CD14-positive monocyte (primary cell): ENCODE measurements at regions not wholly inside any gene's neighbourhood (a gene's known extent, or its start where the extent isn't known, plus 50 kb on each side); places are given as distances from the start of the nearest gene placed in this dataset.

Experiments
- DNase-seq, 3 donors: peaks; one replicate each; pipeline ENCODE4 v3.0.0-alpha.2; 2011 to 2022
- H2AFZ ChIP-seq: 2 replicates; pipeline ENCODE4 v1.6.0; 2012; ENCODE audit warnings: mild to moderate bottlenecking, low read depth, low read length, inconsistent platforms; ENCODE audit not compliant: insufficient read depth, poor library complexity, severe bottlenecking
- H3K27ac ChIP-seq, 2 donors: 1 replicate in 1 of 2; 2 replicates in 1 of 2; pipeline ENCODE4 v1.5.1; 2012 to 2013; ENCODE audit warnings: low read length in 2 of 2, control low read depth in 1 of 2, inconsistent platforms in 1 of 2, low read depth in 1 of 2, mild to moderate bottlenecking in 1 of 2
- H3K27me3 ChIP-seq, 2 donors: one replicate each; pipeline versions ENCODE4 v1.6.0 to v1.6.1; 2011 to 2013; ENCODE audit warnings: low read length in 2 of 2; ENCODE audit not compliant: control insufficient read depth in 2 of 2, insufficient read depth in 2 of 2
- H3K36me3 ChIP-seq, 2 donors: replicated peaks in 1 of 2; 1 replicate in 1 of 2; 2 replicates in 1 of 2; pipeline versions ENCODE4 v1.5.1 to v1.6.1; 2012 to 2013; ENCODE audit warnings: low read length in 2 of 2, control low read depth in 1 of 2, inconsistent platforms in 1 of 2, mild to moderate bottlenecking in 1 of 2; ENCODE audit not compliant: insufficient read depth in 2 of 2, control insufficient read depth in 1 of 2
- H3K4me1 ChIP-seq, 2 donors: 1 replicate in 1 of 2; 2 replicates in 1 of 2; pipeline versions ENCODE4 v1.5.1 to v1.6.1; 2012 to 2013; ENCODE audit warnings: low read length in 2 of 2, control low read depth in 1 of 2, inconsistent platforms in 1 of 2, mild to moderate bottlenecking in 1 of 2, moderate library complexity in 1 of 2; ENCODE audit not compliant: insufficient read depth in 2 of 2, control insufficient read depth in 1 of 2
- H3K4me2 ChIP-seq: replicated peaks from 2 replicates; pipeline ENCODE3; 2012; ENCODE audit warnings: low read length, moderate library complexity, mild to moderate bottlenecking; ENCODE audit not compliant: poor library complexity, severe bottlenecking; ENCODE audit errors: extremely low read depth
- H3K4me3 ChIP-seq, 3 experiments: fragments of 200-600 bp in 1 of 3; sonication (generic) in 1 of 3; replicated peaks in 1 of 3; 1 replicate in 2 of 3; 2 replicates in 1 of 3; pipeline ENCODE4 v1.5.1; 2011 to 2013; ENCODE audit warnings: low read length in 3 of 3, mild to moderate bottlenecking in 3 of 3, control low read depth in 2 of 3, low read depth in 2 of 3, inconsistent platforms in 1 of 3, moderate library complexity in 1 of 3
- H3K79me2 ChIP-seq: 2 replicates; pipeline ENCODE4 v1.6.0; 2012; ENCODE audit warnings: mild to moderate bottlenecking, control low read depth, inconsistent platforms, low read length, moderate library complexity; ENCODE audit not compliant: insufficient read depth
- H3K9ac ChIP-seq: 2 replicates; pipeline ENCODE4 v1.6.0; 2017; ENCODE audit warnings: low read length, mild to moderate bottlenecking; ENCODE audit not compliant: insufficient read depth, poor library complexity, severe bottlenecking
- H3K9me3 ChIP-seq, 2 donors: replicated peaks in 1 of 2; 1 replicate in 1 of 2; 2 replicates in 1 of 2; pipeline versions ENCODE4 v1.5.1 to v1.6.1; 2012 to 2013; ENCODE audit warnings: low read length in 2 of 2, control low read depth in 1 of 2; ENCODE audit not compliant: control insufficient read depth in 1 of 2, insufficient read depth in 1 of 2
- H4K20me1 ChIP-seq: 2 replicates; pipeline ENCODE4 v1.6.0; 2012; ENCODE audit warnings: mild to moderate bottlenecking, low read length, control low read depth, moderate library complexity; ENCODE audit not compliant: insufficient read depth
- H3K27ac Mint-ChIP-seq, 7 donors: one replicate each; pipeline ENCODE4 v1.8.0; 2020; ENCODE audit warnings: mild to moderate bottlenecking in 7 of 7, mixed read lengths in 7 of 7, moderate library complexity in 6 of 7, inconsistent platforms in 2 of 7
- H3K27me3 Mint-ChIP-seq, 3 donors: one replicate each; pipeline ENCODE4 v1.8.0; 2021 to 2022; ENCODE audit warnings: low read depth in 3 of 3, mild to moderate bottlenecking in 3 of 3, mixed read lengths in 3 of 3, moderate library complexity in 3 of 3, inconsistent platforms in 1 of 3
- H3K36me3 Mint-ChIP-seq, 2 donors: one replicate each; pipeline ENCODE4 v1.8.0; 2020; ENCODE audit warnings: mixed read lengths in 2 of 2, inconsistent platforms in 1 of 2, mild to moderate bottlenecking in 1 of 2
- H3K4me1 Mint-ChIP-seq: one replicate; pipeline ENCODE4 v1.8.0; 2020; ENCODE audit warnings: mild to moderate bottlenecking, mixed read lengths
- H3K4me3 Mint-ChIP-seq, 2 donors: one replicate each; pipeline ENCODE4 v1.8.0; 2020; ENCODE audit warnings: mild to moderate bottlenecking in 2 of 2, mixed read lengths in 2 of 2, moderate library complexity in 1 of 2
- H3K9me3 Mint-ChIP-seq, 7 donors: one replicate each; pipeline ENCODE4 v1.8.0; 2020 to 2022; ENCODE audit warnings: mixed read lengths in 7 of 7, mild to moderate bottlenecking in 6 of 7, moderate library complexity in 6 of 7, inconsistent platforms in 2 of 7
- CTCF ChIP-seq: fragments of 200-600 bp; IDR thresholded peaks from one replicate; pipeline ENCODE4 v1.8.0; 2022; ENCODE audit warnings: antibody characterized with exemption, mild to moderate bottlenecking
- WGBS: methylation state at CpG from one replicate; pipeline ENCODE4 v1.1.5; 2013; ENCODE audit warnings: missing lambda C conversion rate; ENCODE audit not compliant: insufficient coverage; 5-methylcytosine and 5-hydroxymethylcytosine counted together
- intact Hi-C, 2 donors: fragments of 100-400 bp; cut with micrococcal nuclease; formaldehyde crosslinking; loops; one replicate each; pipeline versions ENCODE4 v1.15.0 to v1.15.1; 2023

- H4K20me1 ChIP-seq: no peaks in the 10 kb centered on the region
- H3K36me3 Mint-ChIP-seq: no peaks in the 10 kb centered on the region
- H3K79me2 ChIP-seq: no peaks in the 10 kb centered on the region
- no peak overlapping the region for H3K4me3 Mint-ChIP-seq
- H3K27ac ChIP-seq: no peak overlapping the region
- no peak overlapping the region for H3K27ac Mint-ChIP-seq
- H3K9me3 ChIP-seq: peaks cover 0 to 3% of the 10 kb centered on the region in 2 donors
- peaks cover 16% of the 10 kb centered on the region for H3K4me1 Mint-ChIP-seq
- H2AFZ ChIP-seq: no peak overlapping the region
- intact Hi-C loops: no loop called here
- H3K4me1 ChIP-seq: no peaks in the 10 kb centered on the region
- H3K36me3 ChIP-seq: no peaks in the 10 kb centered on the region
- no peaks in the 10 kb centered on the region for H3K27me3 ChIP-seq
- WGBS: 21% methylated on average over 4 of the region's 6 CpGs
- DNase-seq: no peak
- H3K4me2 ChIP-seq: no peak overlapping the region
- H3K27me3 Mint-ChIP-seq: peaks cover 0 to 4% (median 3%) of the 10 kb centered on the region in 3 donors
- no peak overlapping the region for H3K4me3 ChIP-seq
- H3K9ac ChIP-seq: no peak overlapping the region
- no peak for TF ChIP-seq CTCF
- H3K9me3 Mint-ChIP-seq: peaks cover 3 to 15% (median 10%) of the 10 kb centered on the region in 7 donors
Measured at GRCh38 chr20:51237278-51237677, 214.4 kb upstream of the KCNG1 start.

- no peak for TF ChIP-seq CTCF
- intact Hi-C loops: no loop called here
- DNase-seq: no peak
- no peak overlapping the region for H3K4me2 ChIP-seq
- no peaks in the 10 kb centered on the region for H3K36me3 ChIP-seq
- no peaks in the 10 kb centered on the region for H3K79me2 ChIP-seq
- Mint-ChIP-seq H3K9me3 (peaks cover 0 to 7% (median 4%) of the 10 kb centered on the region in 7 donors), H3K27me3 (peaks cover 3 to 4% (median 3%) of the 10 kb centered on the region in 3 donors), H3K27ac (no peak overlapping the region), H3K4me1 (peaks cover 16% of the 10 kb centered on the region), H3K4me3 (no peak overlapping the region), H3K36me3 (no peaks in the 10 kb centered on the region)
- no peak overlapping the region for H2AFZ ChIP-seq
- no CpG with 5 or more reads among the region's 2 CpGs for WGBS
- no peaks in the 10 kb centered on the region for H4K20me1 ChIP-seq
- H3K27ac ChIP-seq: no peak overlapping the region
- no peak overlapping the region for H3K4me3 ChIP-seq
- H3K9ac ChIP-seq: no peak overlapping the region
- H3K9me3 ChIP-seq: no peaks in the 10 kb centered on the region
- H3K27me3 ChIP-seq: no peaks in the 10 kb centered on the region
- no peaks in the 10 kb centered on the region for H3K4me1 ChIP-seq
Measured at GRCh38 chr20:51236421-51236820, 213.5 kb upstream of the KCNG1 start.
